Central memory CD8-positive, alpha-beta T cell (primary cell): ENCODE measurements at regions not wholly inside any gene's neighbourhood (a gene's known extent, or its start where the extent isn't known, plus 50 kb on each side); places are given as distances from the start of the nearest gene placed in this dataset.

Experiments
- ATAC-seq: fragments of 150-1000 bp; cut with Tn5 transposase; replicated peaks from 2 replicates; pipeline ENCODE4 v1.10.0; 2022; ENCODE audit warnings: mild to moderate bottlenecking, moderate FRiP score, moderate number of reproducible peaks; ENCODE audit not compliant: poor library complexity, severe bottlenecking; ENCODE audit errors: extremely low read depth
- DNase-seq, 2 donors: peaks; one replicate each; pipeline ENCODE4 v3.0.0; 2021; ENCODE audit warnings: low spot score in 2 of 2
- H3K27ac Mint-ChIP-seq: one replicate; pipeline ENCODE4 v1.8.0; 2022; ENCODE audit warnings: low read depth, mild to moderate bottlenecking, moderate library complexity, mixed read lengths
- H3K27me3 Mint-ChIP-seq: one replicate; pipeline ENCODE4 v1.8.0; 2022; ENCODE audit warnings: mixed read lengths
- H3K36me3 Mint-ChIP-seq: one replicate; pipeline ENCODE4 v1.8.0; 2022; ENCODE audit warnings: mild to moderate bottlenecking, moderate library complexity, mixed read lengths; ENCODE audit not compliant: insufficient read depth
- H3K4me1 Mint-ChIP-seq: one replicate; pipeline ENCODE4 v1.8.0; 2022; ENCODE audit warnings: mixed read lengths
- H3K4me3 Mint-ChIP-seq: one replicate; pipeline ENCODE4 v1.8.0; 2022; ENCODE audit warnings: mild to moderate bottlenecking, moderate library complexity, mixed read lengths
- H3K9me3 Mint-ChIP-seq: one replicate; pipeline ENCODE4 v1.8.0; 2022; ENCODE audit warnings: mixed read lengths

- Mint-ChIP-seq H3K27me3 (no peaks in the 10 kb centered on the region), H3K4me1 (no peaks in the 10 kb centered on the region), H3K4me3 (no peak overlapping the region), H3K27ac (no peak overlapping the region), H3K36me3 (no peaks in the 10 kb centered on the region), H3K9me3 (peaks cover 9% of the 10 kb centered on the region)
- no peak for ATAC-seq
- no peak for DNase-seq
Measured at GRCh38 chr6:22726966-22727365, 157.6 kb downstream of the HDGFL1 start.

GRCh38 chr6:22727710-22728109 lies 158.3 kb downstream of the HDGFL1 start:
- no peak overlapping the region for H3K27ac Mint-ChIP-seq
- peaks cover 14% of the 10 kb centered on the region for H3K9me3 Mint-ChIP-seq
- no peaks in the 10 kb centered on the region for H3K27me3 Mint-ChIP-seq
- no peaks in the 10 kb centered on the region for H3K4me1 Mint-ChIP-seq
- H3K36me3 Mint-ChIP-seq: no peaks in the 10 kb centered on the region
- H3K4me3 Mint-ChIP-seq: no peak overlapping the region
- ATAC-seq: no peak
- no peak for DNase-seq

- no peaks in the 10 kb centered on the region for H3K27me3 Mint-ChIP-seq
- no peaks in the 10 kb centered on the region for H3K4me1 Mint-ChIP-seq
- no peak overlapping the region for H3K27ac Mint-ChIP-seq
- H3K9me3 Mint-ChIP-seq: peaks cover 12% of the 10 kb centered on the region
- no peaks in the 10 kb centered on the region for H3K36me3 Mint-ChIP-seq
- H3K4me3 Mint-ChIP-seq: no peak overlapping the region
- DNase-seq: no peak
- no peak for ATAC-seq
Measured at GRCh38 chr6:22732176-22732970, 163.0 kb downstream of the HDGFL1 start.

GRCh38 chr6:22736740-22737139 lies 167.4 kb downstream of the HDGFL1 start:
- Mint-ChIP-seq H3K27me3 (no peaks in the 10 kb centered on the region), H3K4me1 (no peaks in the 10 kb centered on the region), H3K36me3 (no peaks in the 10 kb centered on the region), H3K27ac (no peak overlapping the region), H3K9me3 (peaks cover 12% of the 10 kb centered on the region), H3K4me3 (no peak overlapping the region)
- no peak for DNase-seq
- ATAC-seq: no peak

GRCh38 chr6:22737331-22737730 lies 168.0 kb downstream of the HDGFL1 start:
- no peak overlapping the region for H3K27ac Mint-ChIP-seq
- no peaks in the 10 kb centered on the region for H3K36me3 Mint-ChIP-seq
- no peak for DNase-seq

GRCh38 chr6:22738194-22738593 lies 168.8 kb downstream of the HDGFL1 start:
- no peak for ATAC-seq
- DNase-seq: no peak
- no peaks in the 10 kb centered on the region for H3K4me1 Mint-ChIP-seq

More at GRCh38 chr6:22737331-22737730, 168.0 kb downstream of the HDGFL1 start:
- no peak overlapping the region for H3K4me3 Mint-ChIP-seq
- H3K9me3 Mint-ChIP-seq: peaks cover 16% of the 10 kb centered on the region
- H3K27me3 Mint-ChIP-seq: no peaks in the 10 kb centered on the region
- no peak for ATAC-seq
- no peaks in the 10 kb centered on the region for H3K4me1 Mint-ChIP-seq

GRCh38 chr6:22747571-22747970 lies 178.2 kb downstream of the HDGFL1 start:
- no peaks in the 10 kb centered on the region for H3K4me1 Mint-ChIP-seq

More at GRCh38 chr6:22738194-22738593, 168.8 kb downstream of the HDGFL1 start:
- Mint-ChIP-seq H3K4me3 (no peak overlapping the region), H3K9me3 (peaks cover 14% of the 10 kb centered on the region), H3K36me3 (no peaks in the 10 kb centered on the region), H3K27ac (no peak overlapping the region), H3K27me3 (no peaks in the 10 kb centered on the region)

GRCh38 chr6:22748681-22749080 lies 179.3 kb downstream of the HDGFL1 start:
- DNase-seq (no peak), ATAC-seq (no peak)
- Mint-ChIP-seq H3K4me3 (no peak overlapping the region), H3K4me1 (no peaks in the 10 kb centered on the region), H3K27me3 (no peaks in the 10 kb centered on the region), H3K27ac (no peak overlapping the region), H3K9me3 (no peaks in the 10 kb centered on the region), H3K36me3 (no peaks in the 10 kb centered on the region)

More at GRCh38 chr6:22747571-22747970, 178.2 kb downstream of the HDGFL1 start:
- H3K27me3 Mint-ChIP-seq: no peaks in the 10 kb centered on the region
- DNase-seq: no peak
- ATAC-seq: no peak
- H3K9me3 Mint-ChIP-seq: peaks cover 2% of the 10 kb centered on the region
- H3K4me3 Mint-ChIP-seq: no peak overlapping the region
- no peak overlapping the region for H3K27ac Mint-ChIP-seq
- H3K36me3 Mint-ChIP-seq: no peaks in the 10 kb centered on the region

- Mint-ChIP-seq H3K36me3 (no peaks in the 10 kb centered on the region), H3K9me3 (no peaks in the 10 kb centered on the region), H3K4me1 (no peaks in the 10 kb centered on the region), H3K27me3 (no peaks in the 10 kb centered on the region), H3K4me3 (no peak overlapping the region), H3K27ac (no peak overlapping the region)
- no peak for DNase-seq
- ATAC-seq: no peak
Measured at GRCh38 chr6:22749696-22750095, 180.3 kb downstream of the HDGFL1 start.

GRCh38 chr6:22751223-22751622 lies 181.9 kb downstream of the HDGFL1 start:
- Mint-ChIP-seq H3K27me3 (no peaks in the 10 kb centered on the region), H3K27ac (no peak overlapping the region), H3K4me3 (no peak overlapping the region), H3K36me3 (no peaks in the 10 kb centered on the region), H3K4me1 (no peaks in the 10 kb centered on the region), H3K9me3 (no peaks in the 10 kb centered on the region)
- no peak for ATAC-seq
- no peak for DNase-seq

GRCh38 chr6:22752522-22752921 lies 183.2 kb downstream of the HDGFL1 start:
- DNase-seq: no peak
- H3K4me3 Mint-ChIP-seq: no peak overlapping the region

GRCh38 chr6:22754061-22754460 lies 184.7 kb downstream of the HDGFL1 start:
- ATAC-seq: no peak
- Mint-ChIP-seq H3K27me3 (no peaks in the 10 kb centered on the region), H3K4me3 (no peak overlapping the region), H3K27ac (no peak overlapping the region), H3K36me3 (peaks cover 1% of the 10 kb centered on the region), H3K4me1 (no peaks in the 10 kb centered on the region), H3K9me3 (peaks cover 6% of the 10 kb centered on the region)
- DNase-seq: no peak

More at GRCh38 chr6:22752522-22752921, 183.2 kb downstream of the HDGFL1 start:
- no peak for ATAC-seq
- Mint-ChIP-seq H3K27me3 (no peaks in the 10 kb centered on the region), H3K9me3 (no peaks in the 10 kb centered on the region), H3K27ac (no peak overlapping the region), H3K36me3 (no peaks in the 10 kb centered on the region), H3K4me1 (no peaks in the 10 kb centered on the region)

GRCh38 chr6:22755605-22756004 lies 186.2 kb downstream of the HDGFL1 start:
- H3K36me3 Mint-ChIP-seq: peaks cover 1% of the 10 kb centered on the region
- no peaks in the 10 kb centered on the region for H3K4me1 Mint-ChIP-seq
- ATAC-seq: no peak
- H3K27ac Mint-ChIP-seq: no peak overlapping the region
- no peak for DNase-seq
- no peak overlapping the region for H3K4me3 Mint-ChIP-seq
- H3K27me3 Mint-ChIP-seq: no peaks in the 10 kb centered on the region
- peaks cover 6% of the 10 kb centered on the region for H3K9me3 Mint-ChIP-seq
